ENCODE measurements at regions not wholly inside any gene's neighbourhood (a gene's known extent, or its start where the extent isn't known, plus 50 kb on each side); places are given as distances from the start of the nearest gene placed in this dataset.

GRCh38 chr5:135249658-135250057 is 149.4 kb downstream of the MACROH2A1 start:
- Mint-ChIP-seq H3K4me1 (ENCODE audit: unreplicated experiment) (peaks cover 24% of the 10 kb centered on the region), H3K4me3 (ENCODE audit: unreplicated experiment) (no peak overlapping the region), H3K9me3 (ENCODE audit: unreplicated experiment) (no peaks in the 10 kb centered on the region), H3K27ac (ENCODE audit: unreplicated experiment) (no peak overlapping the region), H3K36me3 (ENCODE audit: unreplicated experiment) (no peaks in the 10 kb centered on the region), H3K27me3 (ENCODE audit: unreplicated experiment) (no peaks in the 10 kb centered on the region)
- TF ChIP-seq CTCF (IDR thresholded peaks at IDR 0.05): no peak
- DNase-seq (ENCODE audit: extremely low spot score, unreplicated experiment): peak; percentile 49

GRCh38 chr5:135248801-135249231 is 150.2 kb downstream of the MACROH2A1 start:
- TF ChIP-seq CTCF (IDR thresholded peaks at IDR 0.05): no peak

GRCh38 chr5:135246923-135247795 is 151.9 kb downstream of the MACROH2A1 start:
- Mint-ChIP-seq H3K36me3 (ENCODE audit: unreplicated experiment) (no peaks in the 10 kb centered on the region), H3K9me3 (ENCODE audit: unreplicated experiment) (no peaks in the 10 kb centered on the region), H3K4me1 (ENCODE audit: unreplicated experiment) (peaks cover 31% of the 10 kb centered on the region), H3K27ac (ENCODE audit: unreplicated experiment) (peak overlapping the region; percentile 64), H3K4me3 (ENCODE audit: unreplicated experiment) (peak overlapping the region; percentile 44), H3K27me3 (ENCODE audit: unreplicated experiment) (no peaks in the 10 kb centered on the region)
- TF ChIP-seq CTCF (IDR thresholded peaks at IDR 0.05): no peak
- peak; percentile 81 for DNase-seq (ENCODE audit: extremely low spot score, unreplicated experiment)

More at GRCh38 chr5:135248801-135249231, 150.2 kb downstream of the MACROH2A1 start:
- Mint-ChIP-seq H3K36me3 (ENCODE audit: unreplicated experiment) (no peaks in the 10 kb centered on the region), H3K4me3 (ENCODE audit: unreplicated experiment) (no peak overlapping the region), H3K27me3 (ENCODE audit: unreplicated experiment) (no peaks in the 10 kb centered on the region), H3K4me1 (ENCODE audit: unreplicated experiment) (peaks cover 24% of the 10 kb centered on the region), H3K27ac (ENCODE audit: unreplicated experiment) (no peak overlapping the region), H3K9me3 (ENCODE audit: unreplicated experiment) (no peaks in the 10 kb centered on the region)
- peak; percentile 54 for DNase-seq (ENCODE audit: extremely low spot score, unreplicated experiment)

GRCh38 chr5:135246605-135246922 is 152.5 kb downstream of the MACROH2A1 start:
- H3K4me1 Mint-ChIP-seq (ENCODE audit: unreplicated experiment): peaks cover 37% of the 10 kb centered on the region
- no peak overlapping the region for H3K4me3 Mint-ChIP-seq (ENCODE audit: unreplicated experiment)
- H3K27me3 Mint-ChIP-seq (ENCODE audit: unreplicated experiment): no peaks in the 10 kb centered on the region
- no peaks in the 10 kb centered on the region for H3K9me3 Mint-ChIP-seq (ENCODE audit: unreplicated experiment)
- no peaks in the 10 kb centered on the region for H3K36me3 Mint-ChIP-seq (ENCODE audit: unreplicated experiment)
- peak overlapping the region; percentile 64 for H3K27ac Mint-ChIP-seq (ENCODE audit: unreplicated experiment)
- DNase-seq (ENCODE audit: extremely low spot score, unreplicated experiment): peak; percentile 75
- TF ChIP-seq CTCF (IDR thresholded peaks at IDR 0.05): no peak

Data from osteocyte (in vitro differentiated cells).